Right atrium auricular region (tissue), 2 donors: ENCODE measurements at regions not wholly inside any gene's neighbourhood (a gene's known extent, or its start where the extent isn't known, plus 50 kb on each side); places are given as distances from the start of the nearest gene placed in this dataset.

Experiments
- DNase-seq: peaks from one replicate; pipeline ENCODE4 v3.0.0-alpha.2; 2019; ENCODE audit warnings: low spot score
- H3K27ac ChIP-seq, 2 donors: fragments of 200-600 bp; sonication (generic); 1 replicate in 1 of 2; 2 replicates in 1 of 2; pipeline ENCODE4 v1.5.1; 2016 to 2019
- H3K27me3 ChIP-seq, 2 donors: fragments of 200-600 bp; sonication (generic); one replicate each; pipeline versions ENCODE4 v1.5.1 to v1.6.0; 2017 to 2019
- H3K36me3 ChIP-seq: fragments of 200-600 bp; sonication (generic); one replicate; pipeline ENCODE4 v1.5.1; 2016
- H3K4me1 ChIP-seq, 2 donors: fragments of 200-600 bp; sonication (generic); one replicate each; pipeline versions ENCODE4 v1.5.1 to v1.6.0; 2017 to 2019
- H3K4me3 ChIP-seq, 2 donors: fragments of 200-600 bp; sonication (generic); 1 replicate in 1 of 2; 2 replicates in 1 of 2; pipeline ENCODE4 v1.5.1; 2017 to 2019; ENCODE audit warnings: mild to moderate bottlenecking in 1 of 2, moderate library complexity in 1 of 2
- H3K9me3 ChIP-seq, 2 donors: fragments of 200-600 bp; sonication (generic); one replicate each; pipeline ENCODE4 v1.5.1; 2019
- TF ChIP-seq, protein P1 (sequence below), 2 donors: fragments of 200-600 bp; sonication (generic); IDR thresholded peaks; one replicate each; pipeline ENCODE4 v1.5.1; 2019; ENCODE audit warnings: antibody characterized with exemption in 2 of 2

GRCh38 chr21:35737449-35737848, 322.9 kb downstream of the SETD4 start:
- H3K36me3 ChIP-seq = no peaks in the 10 kb centered on the region
- no peaks in the 10 kb centered on the region for H3K27me3 ChIP-seq
- peaks cover 3% of the 10 kb centered on the region in 2 donors for H3K9me3 ChIP-seq
- H3K4me1 ChIP-seq = peaks cover 0 to 7% of the 10 kb centered on the region in 2 donors
- TF ChIP-seq, protein P1, sequence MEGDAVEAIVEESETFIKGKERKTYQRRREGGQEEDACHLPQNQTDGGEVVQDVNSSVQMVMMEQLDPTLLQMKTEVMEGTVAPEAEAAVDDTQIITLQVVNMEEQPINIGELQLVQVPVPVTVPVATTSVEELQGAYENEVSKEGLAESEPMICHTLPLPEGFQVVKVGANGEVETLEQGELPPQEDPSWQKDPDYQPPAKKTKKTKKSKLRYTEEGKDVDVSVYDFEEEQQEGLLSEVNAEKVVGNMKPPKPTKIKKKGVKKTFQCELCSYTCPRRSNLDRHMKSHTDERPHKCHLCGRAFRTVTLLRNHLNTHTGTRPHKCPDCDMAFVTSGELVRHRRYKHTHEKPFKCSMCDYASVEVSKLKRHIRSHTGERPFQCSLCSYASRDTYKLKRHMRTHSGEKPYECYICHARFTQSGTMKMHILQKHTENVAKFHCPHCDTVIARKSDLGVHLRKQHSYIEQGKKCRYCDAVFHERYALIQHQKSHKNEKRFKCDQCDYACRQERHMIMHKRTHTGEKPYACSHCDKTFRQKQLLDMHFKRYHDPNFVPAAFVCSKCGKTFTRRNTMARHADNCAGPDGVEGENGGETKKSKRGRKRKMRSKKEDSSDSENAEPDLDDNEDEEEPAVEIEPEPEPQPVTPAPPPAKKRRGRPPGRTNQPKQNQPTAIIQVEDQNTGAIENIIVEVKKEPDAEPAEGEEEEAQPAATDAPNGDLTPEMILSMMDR (IDR thresholded peaks at IDR 0.05) = no peak
- peak overlapping the region in 1 of 2 donors; percentile 9 for H3K27ac ChIP-seq
- DNase-seq = no peak
- no peak overlapping the region for H3K4me3 ChIP-seq

- Histone ChIP-seq H3K4me3 (no peak overlapping the region), H3K27ac (no peak overlapping the region), H3K9me3 (no peaks in the 10 kb centered on the region), H3K27me3 (no peaks in the 10 kb centered on the region), H3K4me1 (no peaks in the 10 kb centered on the region), H3K36me3 (no peaks in the 10 kb centered on the region)
- no peak for DNase-seq
- TF ChIP-seq, protein P1 (IDR thresholded peaks at IDR 0.05) = no peak
Measured at GRCh38 chr21:35732788-35733187, 327.5 kb downstream of the SETD4 start.

- Histone ChIP-seq H3K4me3 (no peak overlapping the region), H3K36me3 (no peaks in the 10 kb centered on the region), H3K4me1 (no peaks in the 10 kb centered on the region), H3K27me3 (no peaks in the 10 kb centered on the region), H3K27ac (no peak overlapping the region), H3K9me3 (no peaks in the 10 kb centered on the region)
- no peak for DNase-seq
- TF ChIP-seq, protein P1 (IDR thresholded peaks at IDR 0.05) = no peak
Measured at GRCh38 chr21:35730325-35730724, 330.0 kb downstream of the SETD4 start.

GRCh38 chr21:35727830-35728229, 332.5 kb downstream of the SETD4 start:
- TF ChIP-seq, protein P1 (IDR thresholded peaks at IDR 0.05) = no peak
- Histone ChIP-seq H3K4me3 (no peak overlapping the region), H3K27me3 (no peaks in the 10 kb centered on the region), H3K27ac (no peak overlapping the region), H3K9me3 (no peaks in the 10 kb centered on the region), H3K4me1 (no peaks in the 10 kb centered on the region), H3K36me3 (no peaks in the 10 kb centered on the region)
- no peak for DNase-seq

- no peaks in the 10 kb centered on the region for H3K4me1 ChIP-seq
- no peaks in the 10 kb centered on the region for H3K36me3 ChIP-seq
- no peak overlapping the region for H3K27ac ChIP-seq
- TF ChIP-seq, protein P1 (IDR thresholded peaks at IDR 0.05) = no peak
- no peak overlapping the region for H3K4me3 ChIP-seq
- no peaks in the 10 kb centered on the region for H3K9me3 ChIP-seq
- DNase-seq = no peak
- H3K27me3 ChIP-seq = no peaks in the 10 kb centered on the region
Measured at GRCh38 chr21:35724156-35724555, 336.2 kb downstream of the SETD4 start.

GRCh38 chr21:35721701-35722100, 338.6 kb downstream of the SETD4 start:
- Histone ChIP-seq H3K9me3 (no peaks in the 10 kb centered on the region), H3K27ac (no peak overlapping the region), H3K27me3 (no peaks in the 10 kb centered on the region), H3K4me3 (no peak overlapping the region), H3K36me3 (no peaks in the 10 kb centered on the region), H3K4me1 (no peaks in the 10 kb centered on the region)
- TF ChIP-seq, protein P1 (IDR thresholded peaks at IDR 0.05) = no peak
- no peak for DNase-seq
